Esophagus squamous epithelium (tissue), 4 donors: ENCODE measurements at regions not wholly inside any gene's neighbourhood (a gene's known extent, or its start where the extent isn't known, plus 50 kb on each side); places are given as distances from the start of the nearest gene placed in this dataset.

ENCODE experiments used
- CTCF ChIP-seq, 6 experiments: fragments of 450-650 bp in 4 of 6; fragments of 200-600 bp in 2 of 6; sonication (generic) in 2 of 6; IDR thresholded peaks; one replicate each; pipeline ENCODE4 v1.5.1; 2016 to 2019; ENCODE audit warnings: antibody characterized with exemption in 6 of 6, mild to moderate bottlenecking in 4 of 6, moderate library complexity in 4 of 6
- POLR2A ChIP-seq, 4 donors: fragments of 450-650 bp; IDR thresholded peaks; one replicate each; pipeline ENCODE4 v1.6.1; 2017; ENCODE audit warnings: antibody characterized with exemption in 4 of 4, mild to moderate bottlenecking in 4 of 4, moderate library complexity in 3 of 4

GRCh38 chr13:40031031-40031430, 375.6 kb downstream of the COG6 start:
- TF ChIP-seq POLR2A (IDR thresholded peaks at IDR 0.05) (no peak), CTCF (IDR thresholded peaks at IDR 0.05) (no peak)
